Ovary (tissue), 7 donors: ENCODE measurements at regions not wholly inside any gene's neighbourhood (a gene's known extent, or its start where the extent isn't known, plus 50 kb on each side); places are given as distances from the start of the nearest gene placed in this dataset.

Experiments
- DNase-seq, 5 donors: peaks; one replicate each; pipeline ENCODE4 v3.0.0-alpha.2; 2019 to 2020
- H3K27ac ChIP-seq, 2 donors: fragments of 200-600 bp; one replicate each; pipeline versions ENCODE4 v1.5.1 to v1.8.0; 2019 to 2022
- H3K27me3 ChIP-seq: fragments of 200-600 bp; one replicate; pipeline ENCODE4 v1.8.0; 2022
- H3K36me3 ChIP-seq: fragments of 200-600 bp; sonication (generic); one replicate; pipeline ENCODE4 v1.5.1; 2019
- H3K4me1 ChIP-seq: one replicate; pipeline ENCODE4 v1.8.1; 2013; ENCODE audit warnings: mild to moderate bottlenecking, moderate library complexity; ENCODE audit not compliant: insufficient read depth
- H3K4me3 ChIP-seq: fragments of 200-600 bp; sonication (generic); one replicate; pipeline ENCODE4 v1.5.1; 2017
- H3K9me3 ChIP-seq, 2 donors: fragments of 200-600 bp in 1 of 2; sonication (generic) in 1 of 2; one replicate each; pipeline versions ENCODE4 v1.5.1 to v1.8.1; 2013 to 2019; ENCODE audit warnings: mild to moderate bottlenecking in 1 of 2, moderate library complexity in 1 of 2
- EP300 ChIP-seq: sonication (generic); formaldehyde crosslinking; IDR thresholded peaks from one replicate; pipeline ENCODE4 v1.6.1; 2017; ENCODE audit warnings: antibody characterized with exemption
- POLR2A ChIP-seq: fragments of 450-650 bp; IDR thresholded peaks from one replicate; pipeline ENCODE4 v1.6.1; 2017; ENCODE audit warnings: antibody characterized with exemption, mild to moderate bottlenecking, moderate library complexity
- WGBS, 3 donors: extraction: QIAGEN DNeasy Blood & Tissue Kit in 1 of 3; methylation state at CpG; one replicate each; pipeline versions ENCODE4 v1.1.5 to v1.1.7; 2013 to 2017; 5-methylcytosine and 5-hydroxymethylcytosine counted together
- intact Hi-C, 4 donors: fragments of 100-400 bp; cut with DNase I; formaldehyde crosslinking; loops; one replicate each; pipeline versions ENCODE4 v1.11.0 to v1.15.1; 2022 to 2023
- TF ChIP-seq, protein P1 (sequence below), 3 donors: fragments of 450-650 bp in 2 of 3; fragments of 200-600 bp in 1 of 3; IDR thresholded peaks; one replicate each; pipeline versions ENCODE4 v1.5.1 to v1.8.0; 2016 to 2022; ENCODE audit warnings: antibody characterized with exemption in 3 of 3, mild to moderate bottlenecking in 1 of 3
- donor health status: DM: no; HTN: no; CAD: no; lungs with moderate emphysema.
- donor health status: DM: no; HTN: no; CAD: no.
- donor health status: Bipolar disorder and iron deficiency.
- donor health status: DM: no; HTN: no; CAD: no.
- donor health status: DM: yes; HTN: yes; CAD: no.

DNA sequence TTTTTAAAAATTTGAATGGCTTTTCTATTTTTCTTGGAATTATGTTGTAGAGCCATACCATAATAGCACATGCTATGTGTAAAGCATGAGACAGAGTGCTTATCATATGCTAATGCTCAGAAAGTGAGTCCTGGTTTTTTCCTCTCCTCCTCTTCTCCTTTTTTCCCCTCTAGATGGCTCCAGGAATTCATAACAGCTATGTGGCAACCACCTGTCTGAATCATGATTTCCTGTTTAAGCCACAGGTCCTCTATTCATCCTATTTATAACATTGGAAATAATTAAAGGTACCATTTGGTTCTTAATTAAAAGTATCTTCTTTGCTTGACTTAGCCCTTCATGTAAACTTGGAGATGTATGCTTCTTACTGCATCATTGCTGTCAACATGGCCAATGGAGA, 260.0 kb upstream of the MAP3K7 start:
- H3K27ac ChIP-seq = no peak overlapping the region
- peaks cover 2% of the 10 kb centered on the region for H3K4me1 ChIP-seq
- no peak overlapping the region for H3K4me3 ChIP-seq
- intact Hi-C loops = no loop called here
- no peaks in the 10 kb centered on the region for H3K27me3 ChIP-seq
- no peaks in the 10 kb centered on the region for H3K36me3 ChIP-seq
- TF ChIP-seq, protein P1, sequence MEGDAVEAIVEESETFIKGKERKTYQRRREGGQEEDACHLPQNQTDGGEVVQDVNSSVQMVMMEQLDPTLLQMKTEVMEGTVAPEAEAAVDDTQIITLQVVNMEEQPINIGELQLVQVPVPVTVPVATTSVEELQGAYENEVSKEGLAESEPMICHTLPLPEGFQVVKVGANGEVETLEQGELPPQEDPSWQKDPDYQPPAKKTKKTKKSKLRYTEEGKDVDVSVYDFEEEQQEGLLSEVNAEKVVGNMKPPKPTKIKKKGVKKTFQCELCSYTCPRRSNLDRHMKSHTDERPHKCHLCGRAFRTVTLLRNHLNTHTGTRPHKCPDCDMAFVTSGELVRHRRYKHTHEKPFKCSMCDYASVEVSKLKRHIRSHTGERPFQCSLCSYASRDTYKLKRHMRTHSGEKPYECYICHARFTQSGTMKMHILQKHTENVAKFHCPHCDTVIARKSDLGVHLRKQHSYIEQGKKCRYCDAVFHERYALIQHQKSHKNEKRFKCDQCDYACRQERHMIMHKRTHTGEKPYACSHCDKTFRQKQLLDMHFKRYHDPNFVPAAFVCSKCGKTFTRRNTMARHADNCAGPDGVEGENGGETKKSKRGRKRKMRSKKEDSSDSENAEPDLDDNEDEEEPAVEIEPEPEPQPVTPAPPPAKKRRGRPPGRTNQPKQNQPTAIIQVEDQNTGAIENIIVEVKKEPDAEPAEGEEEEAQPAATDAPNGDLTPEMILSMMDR (IDR thresholded peaks at IDR 0.05) = no peak
- TF ChIP-seq EP300 (no peak), POLR2A (no peak)
- no peak for DNase-seq
- H3K9me3 ChIP-seq = no peaks in the 10 kb centered on the region

DNA sequence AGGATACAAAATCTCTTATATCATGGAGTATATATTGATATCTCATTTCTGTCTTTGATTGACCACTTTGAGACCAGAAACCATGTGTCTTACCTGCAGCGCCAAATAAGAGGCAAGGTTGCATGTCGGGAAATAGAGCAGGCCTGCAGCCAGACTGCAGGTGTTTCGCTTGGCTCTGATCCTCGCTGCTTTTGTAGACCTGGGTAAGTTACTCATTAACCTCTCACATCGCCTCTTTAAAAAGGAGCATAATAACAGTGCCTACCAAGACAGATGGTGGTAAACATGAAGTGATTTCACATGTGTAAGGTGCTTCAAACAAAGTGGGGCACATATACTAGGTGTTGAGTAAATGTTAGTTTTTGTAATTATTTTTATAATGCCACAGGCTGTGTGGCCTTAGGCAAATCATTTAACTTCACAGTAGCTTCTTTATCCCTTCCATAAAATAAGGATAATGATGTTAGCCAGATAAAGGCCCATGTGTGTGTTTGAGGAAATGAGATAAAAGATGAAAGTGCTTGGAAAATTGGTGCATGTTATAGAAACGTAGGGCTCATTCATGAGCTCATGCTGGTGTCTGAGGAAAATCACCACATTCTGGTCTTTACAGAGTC, 248.8 kb upstream of the MAP3K7 start:
- TF ChIP-seq, protein P1 (IDR thresholded peaks at IDR 0.05) = no peak
- TF ChIP-seq EP300 (no peak), POLR2A (no peak)
- Histone ChIP-seq H3K4me1 (no peaks in the 10 kb centered on the region), H3K9me3 (no peaks in the 10 kb centered on the region), H3K36me3 (no peaks in the 10 kb centered on the region), H3K27me3 (no peaks in the 10 kb centered on the region), H3K4me3 (no peak overlapping the region), H3K27ac (no peak overlapping the region)
- DNase-seq = no peak
- WGBS, 3 donors = 86 to 90% (median 88%) methylated on average over 6 of the region's 6 CpGs
- intact Hi-C loops = no loop called here

DNA sequence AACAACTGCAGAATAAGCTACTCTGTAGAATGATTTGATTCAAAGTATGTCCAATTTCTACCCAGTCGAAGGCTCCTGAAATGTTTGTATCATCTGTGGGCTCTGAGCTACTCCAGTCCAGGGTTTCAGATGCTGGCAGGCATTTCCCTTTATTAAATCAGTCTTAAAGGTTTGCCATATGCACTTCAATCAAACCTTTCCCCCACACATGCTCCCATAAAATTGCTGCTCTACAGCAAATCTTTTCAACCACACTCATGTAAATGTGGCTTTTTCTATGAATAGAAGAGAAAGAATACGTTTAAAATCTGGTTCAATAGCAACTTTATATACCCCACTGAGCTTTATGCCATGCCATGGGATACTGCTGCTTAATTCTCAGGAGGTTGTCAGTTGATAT, 242.4 kb upstream of the MAP3K7 start:
- DNase-seq = no peak
- Histone ChIP-seq H3K4me1 (no peaks in the 10 kb centered on the region), H3K4me3 (no peak overlapping the region), H3K9me3 (no peaks in the 10 kb centered on the region), H3K27ac (no peak overlapping the region), H3K27me3 (no peaks in the 10 kb centered on the region), H3K36me3 (no peaks in the 10 kb centered on the region)
- no peak for TF ChIP-seq POLR2A
- TF ChIP-seq, protein P1 (IDR thresholded peaks at IDR 0.05) = no peak
- TF ChIP-seq EP300 = no peak
- intact Hi-C loops = no loop called here
- 46 to 56% (median 49%) methylated on average over 2 of the region's 2 CpGs for WGBS, 3 donors

DNA sequence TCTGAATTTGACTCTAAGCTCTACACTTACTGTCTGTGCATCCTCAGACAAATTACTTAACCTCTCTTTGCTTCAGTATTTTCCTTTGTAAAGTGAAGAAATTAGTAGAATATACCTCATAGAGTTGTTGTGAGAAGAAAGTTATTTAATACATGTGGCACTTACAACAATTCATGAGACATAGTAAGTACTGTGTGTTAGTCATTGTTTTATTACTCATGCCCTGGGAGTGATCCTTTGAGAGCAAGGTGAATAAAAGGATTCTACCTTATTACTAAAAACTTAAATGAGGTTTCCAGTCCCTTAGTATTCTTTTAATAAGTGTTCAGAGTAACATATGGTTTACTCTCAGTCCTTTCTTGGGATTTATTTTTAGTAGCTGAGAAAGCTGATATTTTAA, 233.6 kb upstream of the MAP3K7 start:
- no peaks in the 10 kb centered on the region for H3K27me3 ChIP-seq
- TF ChIP-seq EP300 (no peak), POLR2A (no peak)
- TF ChIP-seq, protein P1 (IDR thresholded peaks at IDR 0.05) = no peak
- no peak overlapping the region for H3K27ac ChIP-seq
- H3K9me3 ChIP-seq = no peaks in the 10 kb centered on the region
- no peak overlapping the region for H3K4me3 ChIP-seq
- no peaks in the 10 kb centered on the region for H3K36me3 ChIP-seq
- intact Hi-C loops = no loop called here
- DNase-seq = no peak
- H3K4me1 ChIP-seq = no peaks in the 10 kb centered on the region
